Stomach (tissue), 4 donors: ENCODE measurements at regions not wholly inside any gene's neighbourhood (a gene's known extent, or its start where the extent isn't known, plus 50 kb on each side); places are given as distances from the start of the nearest gene placed in this dataset.

Source experiments
- EP300 ChIP-seq: sonication (generic); formaldehyde crosslinking; IDR thresholded peaks from one replicate; pipeline ENCODE4 v1.6.1; 2017; ENCODE audit warnings: antibody characterized with exemption
- POLR2A ChIP-seq, 4 donors: fragments of 450-650 bp; IDR thresholded peaks; one replicate each; pipeline ENCODE4 v1.6.1; 2016; ENCODE audit warnings: antibody characterized with exemption in 4 of 4, control low read depth in 2 of 4, mild to moderate bottlenecking in 1 of 4, moderate library complexity in 1 of 4
- POLR2AphosphoS5 ChIP-seq, 3 donors: sonication (generic); formaldehyde crosslinking; IDR thresholded peaks; one replicate each; pipeline ENCODE4 v1.6.1; 2016; ENCODE audit warnings: antibody characterized with exemption in 3 of 3
- TF ChIP-seq, protein P1 (sequence below), 7 experiments: fragments of 450-650 bp in 4 of 7; fragments of 200-600 bp in 3 of 7; sonication (generic) in 3 of 7; IDR thresholded peaks; one replicate each; pipeline ENCODE4 v1.5.1; 2016 to 2019; ENCODE audit warnings: antibody characterized with exemption in 7 of 7, control low read depth in 2 of 7, mild to moderate bottlenecking in 1 of 7

DNA sequence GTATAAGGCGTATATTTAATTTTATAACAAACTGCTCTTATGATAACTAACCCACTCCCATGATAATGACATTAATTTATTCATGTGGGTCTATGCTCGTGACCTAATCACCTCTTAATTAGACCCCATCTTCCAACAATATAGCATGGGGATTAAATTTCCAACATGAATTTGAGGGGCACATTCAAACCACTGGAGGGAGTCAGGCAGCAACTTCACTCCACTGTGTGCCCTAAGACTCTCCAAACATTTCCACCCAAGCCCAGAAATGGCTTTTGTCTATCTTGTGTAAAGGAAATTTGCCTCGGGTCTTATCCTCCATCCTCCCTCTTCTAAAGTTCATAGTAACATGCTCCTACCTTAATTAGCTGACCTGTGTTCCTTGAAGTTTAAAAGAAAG lies 616.1 kb upstream of the CPEB2 start:
- TF ChIP-seq, protein P1, sequence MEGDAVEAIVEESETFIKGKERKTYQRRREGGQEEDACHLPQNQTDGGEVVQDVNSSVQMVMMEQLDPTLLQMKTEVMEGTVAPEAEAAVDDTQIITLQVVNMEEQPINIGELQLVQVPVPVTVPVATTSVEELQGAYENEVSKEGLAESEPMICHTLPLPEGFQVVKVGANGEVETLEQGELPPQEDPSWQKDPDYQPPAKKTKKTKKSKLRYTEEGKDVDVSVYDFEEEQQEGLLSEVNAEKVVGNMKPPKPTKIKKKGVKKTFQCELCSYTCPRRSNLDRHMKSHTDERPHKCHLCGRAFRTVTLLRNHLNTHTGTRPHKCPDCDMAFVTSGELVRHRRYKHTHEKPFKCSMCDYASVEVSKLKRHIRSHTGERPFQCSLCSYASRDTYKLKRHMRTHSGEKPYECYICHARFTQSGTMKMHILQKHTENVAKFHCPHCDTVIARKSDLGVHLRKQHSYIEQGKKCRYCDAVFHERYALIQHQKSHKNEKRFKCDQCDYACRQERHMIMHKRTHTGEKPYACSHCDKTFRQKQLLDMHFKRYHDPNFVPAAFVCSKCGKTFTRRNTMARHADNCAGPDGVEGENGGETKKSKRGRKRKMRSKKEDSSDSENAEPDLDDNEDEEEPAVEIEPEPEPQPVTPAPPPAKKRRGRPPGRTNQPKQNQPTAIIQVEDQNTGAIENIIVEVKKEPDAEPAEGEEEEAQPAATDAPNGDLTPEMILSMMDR (IDR thresholded peaks at IDR 0.05) = no peak
- TF ChIP-seq POLR2AphosphoS5 (IDR thresholded peaks at IDR 0.05) = no peak
- no peak for TF ChIP-seq POLR2A (IDR thresholded peaks at IDR 0.05)
- TF ChIP-seq EP300 = no peak
